ENCODE measurements at regions not wholly inside any gene's neighbourhood (a gene's known extent, or its start where the extent isn't known, plus 50 kb on each side); places are given as distances from the start of the nearest gene placed in this dataset.

DNA sequence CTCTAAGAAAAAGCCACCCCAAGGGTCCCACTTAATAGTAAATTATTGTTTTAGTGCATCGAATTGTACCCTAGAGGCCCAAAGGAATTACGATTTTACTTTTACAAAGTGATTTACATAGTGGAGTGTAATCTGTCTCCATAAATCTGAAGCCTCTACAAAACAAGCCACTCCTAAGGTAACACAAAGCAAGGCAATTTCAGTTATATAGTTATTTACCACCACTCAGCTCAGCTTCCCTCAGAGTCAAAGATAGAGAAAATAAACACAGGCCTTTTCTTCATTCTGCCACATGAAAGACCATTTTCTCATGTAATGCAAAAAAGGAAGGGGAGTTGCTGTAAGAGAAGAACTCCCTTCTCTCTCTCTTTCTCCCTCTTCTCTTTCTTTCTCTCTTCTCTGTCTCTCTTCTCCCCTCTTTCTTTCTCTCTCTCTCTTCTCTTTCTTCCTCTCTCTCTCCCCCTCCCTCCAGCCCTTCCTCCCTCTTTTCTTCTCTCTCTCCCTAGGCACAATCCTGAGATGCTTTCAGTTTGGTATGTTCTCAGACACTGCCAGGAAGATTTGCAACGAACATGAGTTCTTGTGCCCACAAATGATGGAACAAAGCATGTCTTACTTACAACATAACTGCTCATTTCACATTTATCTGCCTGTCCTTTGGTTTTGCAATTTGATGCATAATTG lies 264.5 kb downstream of the BCL2 start:
- no peak overlapping the region for H2BK15ac ChIP-seq (ENCODE audit: low read depth, low read length)
- no peak overlapping the region for H4K91ac ChIP-seq (ENCODE audit: insufficient read depth, low read depth, low read length)
- no peak for ATAC-seq (ENCODE audit: low read depth)
- no peak overlapping the region for H2BK5ac ChIP-seq (ENCODE audit: low read depth, low read length, poor library complexity, severe bottlenecking)
- DNase-seq: no peak
- POLR2A ChIA-PET (ENCODE audit: unreplicated experiment): no interaction called here
- no TSS peak for BruUV-seq (replicated peaks)
- H3K4me2 ChIP-seq (ENCODE audit: low read depth, low read length): no peak overlapping the region
- no CpG with 5 or more reads among the region's 3 CpGs for WGBS, 2 experiments (ENCODE audit: extremely low coverage in 2 of 2, insufficient read length in 1 of 2)
- no peaks in the 10 kb centered on the region for H3K9me1 ChIP-seq (ENCODE audit: insufficient read depth, low read length)
- no peak overlapping the region for H2AK5ac ChIP-seq (ENCODE audit: low read depth, low read length)
- dilution Hi-C loops (cut with HindIII; ENCODE audit: low sequenced_read_pairs, unreplicated experiment) (no loop called here), in situ Hi-C loops (cut with MboI; ENCODE audit: low sequenced_read_pairs) (no loop called here), intact Hi-C loops (cut with micrococcal nuclease) (no loop called here)
- no peaks in the 10 kb centered on the region for H3K79me1 ChIP-seq (ENCODE audit: low read depth in 1 of 2, low read length in 2 of 2)
- H4K20me1 ChIP-seq (ENCODE audit: insufficient read depth, low read length): no peaks in the 10 kb centered on the region
- no peak overlapping the region for H2BK20ac ChIP-seq (ENCODE audit: low read depth, low read length)
- no peak overlapping the region for H3K14ac ChIP-seq (replicated peaks; ENCODE audit: low read depth, low read length)
- no peak overlapping the region for H3K4me3 ChIP-seq (ENCODE audit: insufficient read depth, low read depth, low read length)
- H3K23ac ChIP-seq (ENCODE audit: low read depth, low read length): no peak overlapping the region
- no peak overlapping the region for H3K18ac ChIP-seq (ENCODE audit: low read depth, low read length)
- H3K27ac ChIP-seq (ENCODE audit: insufficient read depth, low read length): no peak overlapping the region
- H3K27me3 ChIP-seq (ENCODE audit: control insufficient read depth, insufficient read depth, low read length): peaks cover 4% of the 10 kb centered on the region
- no peak overlapping the region for H4K5ac ChIP-seq (ENCODE audit: low read depth, low read length)
- CTCF ChIA-PET: no interaction called here
- H3K4ac ChIP-seq (ENCODE audit: low read depth, low read length): no peak overlapping the region
- H2AFZ ChIP-seq (replicated peaks; ENCODE audit: low read length, poor library complexity): no peak overlapping the region
- TF ChIP-seq BHLHE40 (IDR thresholded peaks at IDR 0.05; ENCODE audit: low read depth, low read length) (no peak), NFE2L2 (IDR thresholded peaks at IDR 0.05; ENCODE audit: low read depth, low read length) (no peak), CEBPB (IDR thresholded peaks at IDR 0.05; ENCODE audit: low read depth, low read length) (no peak), CHD1 (IDR thresholded peaks at IDR 0.05; ENCODE audit: low read depth, low read length) (no peak), MAFK (IDR thresholded peaks at IDR 0.05; ENCODE audit: low read depth, low read length) (no peak), RFX5 (IDR thresholded peaks at IDR 0.05; ENCODE audit: low read depth, low read length) (no peak), MXI1 (IDR thresholded peaks at IDR 0.05; ENCODE audit: borderline replicate concordance, low read depth, low read length) (no peak)
- H2BK120ac ChIP-seq (ENCODE audit: low read depth, low read length): no peak overlapping the region
- no peaks in the 10 kb centered on the region for H3K4me1 ChIP-seq (ENCODE audit: control insufficient read depth, insufficient read depth, low read length)
- H3K36me3 ChIP-seq (ENCODE audit: control insufficient read depth, insufficient read depth, low read length): no peaks in the 10 kb centered on the region
- no peak overlapping the region for H2AK9ac ChIP-seq (replicated peaks; ENCODE audit: low read depth, low read length, poor library complexity)
- H3K9me3 ChIP-seq (ENCODE audit: control insufficient read depth, insufficient read depth, low read length): no peaks in the 10 kb centered on the region
- H3K56ac ChIP-seq (ENCODE audit: extremely low read depth, insufficient read depth, low read length): no peak overlapping the region
- H4K8ac ChIP-seq (ENCODE audit: low read depth in 2 of 2, low read length in 2 of 2): no peak overlapping the region
- H3K9ac ChIP-seq (ENCODE audit: low read depth, low read length): no peak overlapping the region
